Osteocyte (in vitro differentiated cells): ENCODE measurements at regions not wholly inside any gene's neighbourhood (a gene's known extent, or its start where the extent isn't known, plus 50 kb on each side); places are given as distances from the start of the nearest gene placed in this dataset.

ENCODE experiments used
- DNase-seq: peaks from one replicate; pipeline ENCODE4 v3.0.0; 2021; ENCODE audit warnings: mixed read lengths; ENCODE audit not compliant: unreplicated experiment; ENCODE audit errors: extremely low spot score
- H3K27ac Mint-ChIP-seq: one replicate; pipeline ENCODE4 v1.8.0; 2021; ENCODE audit warnings: mild to moderate bottlenecking, mixed read lengths; ENCODE audit not compliant: unreplicated experiment
- H3K27me3 Mint-ChIP-seq: one replicate; pipeline ENCODE4 v1.8.0; 2021; ENCODE audit warnings: mixed read lengths; ENCODE audit not compliant: unreplicated experiment
- H3K36me3 Mint-ChIP-seq: one replicate; pipeline ENCODE4 v1.8.0; 2021; ENCODE audit warnings: mixed read lengths; ENCODE audit not compliant: unreplicated experiment
- H3K4me1 Mint-ChIP-seq: one replicate; pipeline ENCODE4 v1.8.0; 2021; ENCODE audit warnings: mixed read lengths; ENCODE audit not compliant: unreplicated experiment
- H3K4me3 Mint-ChIP-seq: one replicate; pipeline ENCODE4 v1.8.0; 2021; ENCODE audit warnings: mild to moderate bottlenecking, moderate library complexity, mixed read lengths; ENCODE audit not compliant: unreplicated experiment
- H3K9me3 Mint-ChIP-seq: one replicate; pipeline ENCODE4 v1.8.0; 2021; ENCODE audit warnings: mixed read lengths; ENCODE audit not compliant: unreplicated experiment
- TF ChIP-seq, protein P1 (sequence below): fragments of 200-600 bp; sonication (generic); IDR thresholded peaks from 2 replicates; pipeline ENCODE4 v1.5.0; 2021; ENCODE audit warnings: antibody characterized with exemption, mild to moderate bottlenecking, moderate library complexity

DNA sequence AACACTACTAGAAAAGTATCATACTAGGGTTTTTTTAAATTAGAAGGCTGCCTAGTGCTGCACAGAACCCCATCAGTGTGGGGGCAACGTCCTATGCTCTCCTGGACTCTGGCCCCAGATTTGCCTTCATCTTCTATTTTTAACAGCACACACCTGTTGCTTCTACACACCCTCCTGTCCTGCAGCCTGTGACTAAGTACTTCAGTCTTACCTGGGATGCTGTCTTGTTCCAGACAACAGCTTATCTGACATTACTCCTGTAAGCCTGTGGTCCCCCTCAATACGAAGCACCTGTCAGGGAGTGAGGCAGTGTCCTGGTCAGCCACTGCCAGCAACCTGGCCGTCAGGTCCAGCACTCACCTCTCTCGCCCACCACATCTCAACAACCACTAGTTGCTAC, 247.6 kb upstream of the PSMD7 start:
- Mint-ChIP-seq H3K27ac (no peak overlapping the region), H3K4me3 (no peak overlapping the region), H3K27me3 (peaks cover 2% of the 10 kb centered on the region), H3K9me3 (peaks cover 5% of the 10 kb centered on the region), H3K36me3 (no peaks in the 10 kb centered on the region), H3K4me1 (no peaks in the 10 kb centered on the region)
- TF ChIP-seq, protein P1, sequence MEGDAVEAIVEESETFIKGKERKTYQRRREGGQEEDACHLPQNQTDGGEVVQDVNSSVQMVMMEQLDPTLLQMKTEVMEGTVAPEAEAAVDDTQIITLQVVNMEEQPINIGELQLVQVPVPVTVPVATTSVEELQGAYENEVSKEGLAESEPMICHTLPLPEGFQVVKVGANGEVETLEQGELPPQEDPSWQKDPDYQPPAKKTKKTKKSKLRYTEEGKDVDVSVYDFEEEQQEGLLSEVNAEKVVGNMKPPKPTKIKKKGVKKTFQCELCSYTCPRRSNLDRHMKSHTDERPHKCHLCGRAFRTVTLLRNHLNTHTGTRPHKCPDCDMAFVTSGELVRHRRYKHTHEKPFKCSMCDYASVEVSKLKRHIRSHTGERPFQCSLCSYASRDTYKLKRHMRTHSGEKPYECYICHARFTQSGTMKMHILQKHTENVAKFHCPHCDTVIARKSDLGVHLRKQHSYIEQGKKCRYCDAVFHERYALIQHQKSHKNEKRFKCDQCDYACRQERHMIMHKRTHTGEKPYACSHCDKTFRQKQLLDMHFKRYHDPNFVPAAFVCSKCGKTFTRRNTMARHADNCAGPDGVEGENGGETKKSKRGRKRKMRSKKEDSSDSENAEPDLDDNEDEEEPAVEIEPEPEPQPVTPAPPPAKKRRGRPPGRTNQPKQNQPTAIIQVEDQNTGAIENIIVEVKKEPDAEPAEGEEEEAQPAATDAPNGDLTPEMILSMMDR = no peak
- DNase-seq = no peak

DNA sequence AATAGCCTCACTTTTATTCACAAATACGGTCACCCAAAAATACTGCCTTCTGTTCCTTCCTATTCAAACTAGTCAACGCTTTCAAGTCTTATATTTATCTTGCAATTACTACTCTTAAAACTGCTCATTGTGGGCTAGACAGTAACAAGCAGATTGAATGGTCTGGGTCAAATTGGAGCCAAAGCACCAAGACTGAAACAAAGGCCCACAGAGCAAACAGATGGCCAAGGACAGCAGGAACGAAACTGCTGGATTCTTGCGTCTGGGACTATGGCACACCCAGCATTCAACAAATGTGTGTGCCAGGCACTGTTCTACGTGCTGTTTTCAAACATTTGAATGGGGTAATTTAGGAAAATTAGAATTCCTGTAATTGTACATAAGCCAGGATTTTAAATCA, 250.1 kb upstream of the PSMD7 start:
- H3K27me3 Mint-ChIP-seq = peaks cover 2% of the 10 kb centered on the region
- no peak overlapping the region for H3K27ac Mint-ChIP-seq
- H3K9me3 Mint-ChIP-seq = peaks cover 5% of the 10 kb centered on the region
- no peaks in the 10 kb centered on the region for H3K36me3 Mint-ChIP-seq
- TF ChIP-seq, protein P1 = no peak
- no peaks in the 10 kb centered on the region for H3K4me1 Mint-ChIP-seq
- DNase-seq = no peak
- no peak overlapping the region for H3K4me3 Mint-ChIP-seq

DNA sequence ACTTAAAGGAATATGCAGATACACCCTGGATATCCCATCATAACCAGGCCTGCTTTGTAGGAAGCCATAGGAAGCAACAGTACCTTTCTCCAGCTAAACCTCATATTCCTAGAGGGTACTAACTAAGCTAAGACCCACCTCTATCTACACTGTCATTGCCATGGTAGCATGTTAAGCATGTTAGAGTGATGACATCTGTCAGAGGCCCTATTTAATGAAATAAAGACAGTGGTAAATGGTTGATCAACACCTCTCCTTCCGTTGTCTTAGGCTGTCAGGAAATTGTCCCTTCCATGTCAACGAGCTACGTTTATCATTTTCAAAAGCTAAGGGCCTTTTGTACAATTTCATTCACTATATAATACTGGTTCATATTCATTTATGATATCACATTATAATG, 251.1 kb upstream of the PSMD7 start:
- H3K4me1 Mint-ChIP-seq = no peaks in the 10 kb centered on the region
- H3K36me3 Mint-ChIP-seq = no peaks in the 10 kb centered on the region
- H3K27me3 Mint-ChIP-seq = peaks cover 2% of the 10 kb centered on the region
- no peak for DNase-seq
- H3K9me3 Mint-ChIP-seq = peaks cover 5% of the 10 kb centered on the region
- H3K27ac Mint-ChIP-seq = no peak overlapping the region
- TF ChIP-seq, protein P1 = no peak
- H3K4me3 Mint-ChIP-seq = no peak overlapping the region

DNA sequence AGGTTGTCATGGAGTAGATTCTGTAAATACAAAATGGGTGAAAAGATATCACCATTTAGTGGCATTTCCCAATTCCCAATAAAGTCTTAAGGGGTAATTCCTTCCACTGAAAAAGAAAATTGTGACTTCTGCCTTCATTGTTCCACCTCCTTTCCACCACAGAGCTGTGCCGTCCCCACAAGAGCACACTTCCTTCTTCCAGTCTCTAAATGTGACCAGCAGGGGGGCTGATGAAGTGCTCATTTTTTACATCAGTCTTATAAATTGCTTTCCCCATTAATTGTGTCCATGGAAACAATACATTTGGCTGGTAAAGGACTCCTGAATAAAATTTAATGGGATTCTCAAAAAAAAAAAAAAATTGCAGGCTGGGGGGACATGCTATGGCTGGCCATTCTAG, 260.8 kb upstream of the PSMD7 start:
- Mint-ChIP-seq H3K4me1 (no peaks in the 10 kb centered on the region), H3K27ac (no peak overlapping the region), H3K27me3 (peaks cover 19% of the 10 kb centered on the region), H3K36me3 (no peaks in the 10 kb centered on the region), H3K9me3 (no peaks in the 10 kb centered on the region), H3K4me3 (no peak overlapping the region)
- DNase-seq = no peak
- TF ChIP-seq, protein P1 = peak; percentile 34

DNA sequence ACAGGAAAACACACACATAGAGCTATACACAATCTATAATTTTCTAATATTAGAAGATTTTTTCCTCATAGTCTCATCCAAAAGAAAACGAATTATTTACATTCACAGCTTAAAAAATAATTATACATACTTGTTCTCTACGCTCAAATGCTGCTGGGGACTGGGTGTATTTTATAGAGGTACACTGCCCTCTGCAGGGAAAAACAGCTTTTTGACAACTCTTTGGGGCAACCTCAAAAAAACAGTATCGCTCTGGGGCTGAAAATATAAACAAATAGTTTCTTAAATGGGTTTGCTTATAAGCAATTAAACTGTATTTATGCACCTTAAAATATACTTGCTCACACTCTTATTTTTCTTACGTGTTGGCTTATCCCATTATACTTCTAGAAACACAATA, 261.8 kb upstream of the PSMD7 start:
- H3K9me3 Mint-ChIP-seq = no peaks in the 10 kb centered on the region
- peaks cover 19% of the 10 kb centered on the region for H3K27me3 Mint-ChIP-seq
- H3K4me3 Mint-ChIP-seq = no peak overlapping the region
- TF ChIP-seq, protein P1 = peak; percentile 55
- H3K4me1 Mint-ChIP-seq = no peaks in the 10 kb centered on the region
- H3K36me3 Mint-ChIP-seq = no peaks in the 10 kb centered on the region
- H3K27ac Mint-ChIP-seq = no peak overlapping the region
- DNase-seq = no peak
